GM23338 (cell line): ENCODE measurements at regions not wholly inside any gene's neighbourhood (a gene's known extent, or its start where the extent isn't known, plus 50 kb on each side); places are given as distances from the start of the nearest gene placed in this dataset.

Experiments
- ATAC-seq: fragments of 200-7000 bp; cut with Tn5 transposase; 3 replicates; pipeline ENCODE4 v1.9.1; 2020
- DNase-seq: peaks from one replicate; pipeline ENCODE4 v3.0.0-alpha.2; 2015; ENCODE audit warnings: low spot score
- H2AFZ ChIP-seq: fragments of 200-600 bp; sonication (generic); 2 replicates; pipeline ENCODE4 v1.8.0; 2016; ENCODE audit warnings: antibody characterized with exemption, mild to moderate bottlenecking, moderate library complexity
- H3F3A ChIP-seq: fragments of 200-600 bp; sonication (generic); replicated peaks from 2 replicates; pipeline ENCODE4 v1.8.0; 2017; ENCODE audit warnings: antibody characterized with exemption, mixed run types, low read depth
- H3K27ac ChIP-seq: fragments of 200-600 bp; sonication (generic); 2 replicates; pipeline ENCODE4 v1.6.1; 2016; ENCODE audit warnings: low read depth
- H3K27me3 ChIP-seq: fragments of 200-600 bp; sonication (generic); 2 replicates; pipeline ENCODE4 v1.8.0; 2016; ENCODE audit warnings: mild to moderate bottlenecking, mixed run types, moderate library complexity; ENCODE audit not compliant: insufficient read depth
- H3K36me3 ChIP-seq: fragments of 200-600 bp; sonication (generic); 2 replicates; pipeline ENCODE4 v1.8.0; 2016; ENCODE audit warnings: mild to moderate bottlenecking; ENCODE audit not compliant: insufficient read depth
- H3K4me1 ChIP-seq: fragments of 200-600 bp; sonication (generic); 2 replicates; pipeline ENCODE4 v1.8.0; 2016; ENCODE audit warnings: mild to moderate bottlenecking, moderate library complexity; ENCODE audit not compliant: insufficient read depth
- H3K4me2 ChIP-seq: fragments of 200-600 bp; sonication (generic); 2 replicates; pipeline ENCODE4 v1.7.1; 2017; ENCODE audit warnings: mixed run types
- H3K4me3 ChIP-seq: fragments of 200-600 bp; sonication (generic); 2 replicates; pipeline ENCODE4 v1.6.1; 2016; ENCODE audit warnings: mixed run types
- H3K79me2 ChIP-seq: fragments of 200-600 bp; sonication (generic); replicated peaks from 2 replicates; pipeline ENCODE4 v1.8.0; 2017; ENCODE audit warnings: mild to moderate bottlenecking; ENCODE audit not compliant: insufficient read depth
- H3K9me2 ChIP-seq: fragments of 200-600 bp; sonication (generic); 2 replicates; pipeline ENCODE4 v1.8.0; 2017; ENCODE audit not compliant: insufficient read depth
- H4K20me1 ChIP-seq: fragments of 200-600 bp; sonication (generic); replicated peaks from 2 replicates; pipeline ENCODE4 v1.8.0; 2017; ENCODE audit warnings: mild to moderate bottlenecking; ENCODE audit not compliant: insufficient read depth
- H3K27ac Mint-ChIP-seq: 2 replicates; pipeline ENCODE4 v1.8.0; 2020; ENCODE audit warnings: inconsistent platforms, mild to moderate bottlenecking, moderate library complexity, mixed read lengths
- H3K27me3 Mint-ChIP-seq: 3 replicates; pipeline ENCODE4 v1.8.0; 2022; ENCODE audit warnings: low read depth, mild to moderate bottlenecking, moderate library complexity, mixed read lengths, inconsistent platforms; ENCODE audit not compliant: insufficient read depth, poor library complexity
- H3K36me3 Mint-ChIP-seq: 3 replicates; pipeline ENCODE4 v1.8.0; 2021; ENCODE audit warnings: low read depth, mild to moderate bottlenecking, inconsistent platforms, moderate library complexity, mixed read lengths
- H3K4me1 Mint-ChIP-seq: 3 replicates; pipeline ENCODE4 v1.8.0; 2020; ENCODE audit warnings: mild to moderate bottlenecking, inconsistent platforms, mixed read lengths
- H3K4me3 Mint-ChIP-seq: 3 replicates; pipeline ENCODE4 v1.8.0; 2021; ENCODE audit warnings: moderate library complexity, mild to moderate bottlenecking, inconsistent platforms, mixed read lengths
- H3K9me3 Mint-ChIP-seq: 3 replicates; pipeline ENCODE4 v1.8.0; 2020; ENCODE audit warnings: moderate library complexity, mild to moderate bottlenecking, inconsistent platforms, mixed read lengths
- CREB1 ChIP-seq: fragments of 250-450 bp; sonication (Bioruptor Pico); IDR thresholded peaks from 2 replicates; pipeline ENCODE4 v1.5.0; 2020; ENCODE audit warnings: low read depth, mild to moderate bottlenecking, moderate library complexity
- EZH2 ChIP-seq: fragments of 200-600 bp; sonication (generic); IDR thresholded peaks from one replicate; pipeline ENCODE4 v1.8.0; 2017; ENCODE audit warnings: antibody characterized with exemption, mild to moderate bottlenecking, low read depth; ENCODE audit not compliant: unreplicated experiment
- EZH2phosphoT487 ChIP-seq: fragments of 200-600 bp; sonication (generic); IDR thresholded peaks from one replicate; pipeline ENCODE4 v1.8.1; 2018; ENCODE audit warnings: antibody characterized with exemption; ENCODE audit not compliant: unreplicated experiment
- JUNB ChIP-seq: IDR thresholded peaks from one replicate; pipeline ENCODE4 v1.6.1; 2016; ENCODE audit warnings: antibody characterized with exemption; ENCODE audit not compliant: unreplicated experiment
- NANOG ChIP-seq: IDR thresholded peaks from 2 replicates; pipeline ENCODE4 v1.6.1; 2016; ENCODE audit warnings: antibody characterized with exemption, borderline replicate concordance
- POLR2AphosphoS5 ChIP-seq: IDR thresholded peaks from 2 replicates; pipeline ENCODE4 v1.6.1; 2016; ENCODE audit warnings: antibody characterized with exemption, low read depth
- STAT1 ChIP-seq: IDR thresholded peaks from one replicate; pipeline ENCODE4 v1.6.1; 2016; ENCODE audit warnings: antibody characterized with exemption; ENCODE audit not compliant: unreplicated experiment
- ZNF114 ChIP-seq: fragments of 250-450 bp; sonication (Bioruptor Pico); IDR thresholded peaks from 2 replicates; pipeline ENCODE4 v1.5.0; 2020; ENCODE audit warnings: mild to moderate bottlenecking, moderate library complexity
- ZNF331 ChIP-seq: fragments of 250-450 bp; sonication (Bioruptor Pico); IDR thresholded peaks from 2 replicates; pipeline ENCODE4 v1.5.0; 2020; ENCODE audit warnings: low read depth, mild to moderate bottlenecking, moderate library complexity
- TF ChIP-seq, protein P1 (sequence below): fragments of 250-450 bp; sonication (Bioruptor Pico); IDR thresholded peaks from 2 replicates; pipeline ENCODE4 v1.5.0; 2020; ENCODE audit warnings: mild to moderate bottlenecking, moderate library complexity
- TF ChIP-seq, protein P2 (sequence below), 2 experiments: fragments of 200-600 bp in 1 of 2; sonication (generic) in 1 of 2; conservative IDR thresholded peaks; 2 replicates each; pipeline versions ENCODE4 v1.5.1 to v1.6.1; 2016 to 2017; ENCODE audit warnings: antibody characterized with exemption in 2 of 2, low read depth in 2 of 2, mild to moderate bottlenecking in 2 of 2, moderate library complexity in 1 of 2
- TF ChIP-seq, protein P3 (sequence below): IDR thresholded peaks from 2 replicates; pipeline ENCODE4 v1.6.1; 2016; ENCODE audit warnings: antibody characterized with exemption
- TF ChIP-seq, protein P4 (sequence below): IDR thresholded peaks from one replicate; pipeline ENCODE4 v1.6.1; 2018; ENCODE audit warnings: antibody characterized with exemption; ENCODE audit not compliant: unreplicated experiment

DNA sequence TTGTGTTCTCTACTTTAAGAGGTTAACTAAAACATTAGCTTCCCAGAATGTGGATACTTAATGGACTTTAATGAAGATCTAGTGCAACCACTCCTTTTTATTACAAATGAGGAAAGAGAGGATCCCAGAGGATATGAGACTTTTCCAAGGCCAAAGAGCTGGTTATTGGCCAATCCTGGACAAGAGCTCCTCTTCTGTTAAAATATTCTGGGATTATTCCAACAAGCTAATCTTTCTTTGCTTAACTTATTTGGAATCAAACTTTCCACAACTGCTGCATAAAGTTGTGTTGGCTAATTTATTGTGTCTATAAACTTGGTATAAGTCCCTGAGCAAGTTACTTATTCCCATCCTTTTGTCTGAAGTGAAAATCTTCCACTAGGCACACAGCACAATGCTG, 174.2 kb upstream of the HCCS start:
- H3K79me2 ChIP-seq = no peaks in the 10 kb centered on the region
- no peaks in the 10 kb centered on the region for H3K4me1 Mint-ChIP-seq
- no peak overlapping the region for H3K27ac ChIP-seq
- no peak for TF ChIP-seq NANOG
- TF ChIP-seq, protein P1, sequence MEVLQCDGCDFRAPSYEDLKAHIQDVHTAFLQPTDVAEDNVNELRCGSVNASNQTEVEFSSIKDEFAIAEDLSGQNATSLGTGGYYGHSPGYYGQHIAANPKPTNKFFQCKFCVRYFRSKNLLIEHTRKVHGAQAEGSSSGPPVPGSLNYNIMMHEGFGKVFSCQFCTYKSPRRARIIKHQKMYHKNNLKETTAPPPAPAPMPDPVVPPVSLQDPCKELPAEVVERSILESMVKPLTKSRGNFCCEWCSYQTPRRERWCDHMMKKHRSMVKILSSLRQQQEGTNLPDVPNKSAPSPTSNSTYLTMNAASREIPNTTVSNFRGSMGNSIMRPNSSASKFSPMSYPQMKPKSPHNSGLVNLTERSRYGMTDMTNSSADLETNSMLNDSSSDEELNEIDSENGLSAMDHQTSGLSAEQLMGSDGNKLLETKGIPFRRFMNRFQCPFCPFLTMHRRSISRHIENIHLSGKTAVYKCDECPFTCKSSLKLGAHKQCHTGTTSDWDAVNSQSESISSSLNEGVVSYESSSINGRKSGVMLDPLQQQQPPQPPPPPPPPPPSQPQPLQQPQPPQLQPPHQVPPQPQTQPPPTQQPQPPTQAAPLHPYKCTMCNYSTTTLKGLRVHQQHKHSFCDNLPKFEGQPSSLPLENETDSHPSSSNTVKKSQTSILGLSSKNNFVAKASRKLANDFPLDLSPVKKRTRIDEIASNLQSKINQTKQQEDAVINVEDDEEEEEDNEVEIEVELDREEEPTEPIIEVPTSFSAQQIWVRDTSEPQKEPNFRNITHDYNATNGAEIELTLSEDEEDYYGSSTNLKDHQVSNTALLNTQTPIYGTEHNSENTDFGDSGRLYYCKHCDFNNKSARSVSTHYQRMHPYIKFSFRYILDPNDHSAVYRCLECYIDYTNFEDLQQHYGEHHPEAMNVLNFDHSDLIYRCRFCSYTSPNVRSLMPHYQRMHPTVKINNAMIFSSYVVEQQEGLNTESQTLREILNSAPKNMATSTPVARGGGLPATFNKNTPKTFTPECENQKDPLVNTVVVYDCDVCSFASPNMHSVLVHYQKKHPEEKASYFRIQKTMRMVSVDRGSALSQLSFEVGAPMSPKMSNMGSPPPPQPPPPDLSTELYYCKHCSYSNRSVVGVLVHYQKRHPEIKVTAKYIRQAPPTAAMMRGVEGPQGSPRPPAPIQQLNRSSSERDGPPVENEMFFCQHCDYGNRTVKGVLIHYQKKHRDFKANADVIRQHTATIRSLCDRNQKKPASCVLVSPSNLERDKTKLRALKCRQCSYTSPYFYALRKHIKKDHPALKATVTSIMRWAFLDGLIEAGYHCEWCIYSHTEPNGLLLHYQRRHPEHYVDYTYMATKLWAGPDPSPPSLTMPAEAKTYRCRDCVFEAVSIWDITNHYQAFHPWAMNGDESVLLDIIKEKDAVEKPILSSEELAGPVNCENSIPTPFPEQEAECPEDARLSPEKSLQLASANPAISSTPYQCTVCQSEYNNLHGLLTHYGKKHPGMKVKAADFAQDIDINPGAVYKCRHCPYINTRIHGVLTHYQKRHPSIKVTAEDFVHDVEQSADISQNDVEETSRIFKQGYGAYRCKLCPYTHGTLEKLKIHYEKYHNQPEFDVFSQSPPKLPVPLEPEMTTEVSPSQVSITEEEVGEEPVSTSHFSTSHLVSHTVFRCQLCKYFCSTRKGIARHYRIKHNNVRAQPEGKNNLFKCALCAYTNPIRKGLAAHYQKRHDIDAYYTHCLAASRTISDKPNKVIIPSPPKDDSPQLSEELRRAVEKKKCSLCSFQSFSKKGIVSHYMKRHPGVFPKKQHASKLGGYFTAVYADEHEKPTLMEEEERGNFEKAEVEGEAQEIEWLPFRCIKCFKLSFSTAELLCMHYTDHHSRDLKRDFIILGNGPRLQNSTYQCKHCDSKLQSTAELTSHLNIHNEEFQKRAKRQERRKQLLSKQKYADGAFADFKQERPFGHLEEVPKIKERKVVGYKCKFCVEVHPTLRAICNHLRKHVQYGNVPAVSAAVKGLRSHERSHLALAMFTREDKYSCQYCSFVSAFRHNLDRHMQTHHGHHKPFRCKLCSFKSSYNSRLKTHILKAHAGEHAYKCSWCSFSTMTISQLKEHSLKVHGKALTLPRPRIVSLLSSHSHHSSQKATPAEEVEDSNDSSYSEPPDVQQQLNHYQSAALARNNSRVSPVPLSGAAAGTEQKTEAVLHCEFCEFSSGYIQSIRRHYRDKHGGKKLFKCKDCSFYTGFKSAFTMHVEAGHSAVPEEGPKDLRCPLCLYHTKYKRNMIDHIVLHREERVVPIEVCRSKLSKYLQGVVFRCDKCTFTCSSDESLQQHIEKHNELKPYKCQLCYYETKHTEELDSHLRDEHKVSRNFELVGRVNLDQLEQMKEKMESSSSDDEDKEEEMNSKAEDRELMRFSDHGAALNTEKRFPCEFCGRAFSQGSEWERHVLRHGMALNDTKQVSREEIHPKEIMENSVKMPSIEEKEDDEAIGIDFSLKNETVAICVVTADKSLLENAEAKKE (CRISPR knock-in tag) = no peak
- TF ChIP-seq, protein P2, sequence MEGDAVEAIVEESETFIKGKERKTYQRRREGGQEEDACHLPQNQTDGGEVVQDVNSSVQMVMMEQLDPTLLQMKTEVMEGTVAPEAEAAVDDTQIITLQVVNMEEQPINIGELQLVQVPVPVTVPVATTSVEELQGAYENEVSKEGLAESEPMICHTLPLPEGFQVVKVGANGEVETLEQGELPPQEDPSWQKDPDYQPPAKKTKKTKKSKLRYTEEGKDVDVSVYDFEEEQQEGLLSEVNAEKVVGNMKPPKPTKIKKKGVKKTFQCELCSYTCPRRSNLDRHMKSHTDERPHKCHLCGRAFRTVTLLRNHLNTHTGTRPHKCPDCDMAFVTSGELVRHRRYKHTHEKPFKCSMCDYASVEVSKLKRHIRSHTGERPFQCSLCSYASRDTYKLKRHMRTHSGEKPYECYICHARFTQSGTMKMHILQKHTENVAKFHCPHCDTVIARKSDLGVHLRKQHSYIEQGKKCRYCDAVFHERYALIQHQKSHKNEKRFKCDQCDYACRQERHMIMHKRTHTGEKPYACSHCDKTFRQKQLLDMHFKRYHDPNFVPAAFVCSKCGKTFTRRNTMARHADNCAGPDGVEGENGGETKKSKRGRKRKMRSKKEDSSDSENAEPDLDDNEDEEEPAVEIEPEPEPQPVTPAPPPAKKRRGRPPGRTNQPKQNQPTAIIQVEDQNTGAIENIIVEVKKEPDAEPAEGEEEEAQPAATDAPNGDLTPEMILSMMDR (conservative IDR thresholded peaks at IDR 0.05; ENCODE audit: low read depth in 2 of 2) = no peak
- TF ChIP-seq, protein P3, sequence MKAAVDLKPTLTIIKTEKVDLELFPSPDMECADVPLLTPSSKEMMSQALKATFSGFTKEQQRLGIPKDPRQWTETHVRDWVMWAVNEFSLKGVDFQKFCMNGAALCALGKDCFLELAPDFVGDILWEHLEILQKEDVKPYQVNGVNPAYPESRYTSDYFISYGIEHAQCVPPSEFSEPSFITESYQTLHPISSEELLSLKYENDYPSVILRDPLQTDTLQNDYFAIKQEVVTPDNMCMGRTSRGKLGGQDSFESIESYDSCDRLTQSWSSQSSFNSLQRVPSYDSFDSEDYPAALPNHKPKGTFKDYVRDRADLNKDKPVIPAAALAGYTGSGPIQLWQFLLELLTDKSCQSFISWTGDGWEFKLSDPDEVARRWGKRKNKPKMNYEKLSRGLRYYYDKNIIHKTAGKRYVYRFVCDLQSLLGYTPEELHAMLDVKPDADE = no peak
- TF ChIP-seq STAT1 = no peak
- TF ChIP-seq, protein P4, sequence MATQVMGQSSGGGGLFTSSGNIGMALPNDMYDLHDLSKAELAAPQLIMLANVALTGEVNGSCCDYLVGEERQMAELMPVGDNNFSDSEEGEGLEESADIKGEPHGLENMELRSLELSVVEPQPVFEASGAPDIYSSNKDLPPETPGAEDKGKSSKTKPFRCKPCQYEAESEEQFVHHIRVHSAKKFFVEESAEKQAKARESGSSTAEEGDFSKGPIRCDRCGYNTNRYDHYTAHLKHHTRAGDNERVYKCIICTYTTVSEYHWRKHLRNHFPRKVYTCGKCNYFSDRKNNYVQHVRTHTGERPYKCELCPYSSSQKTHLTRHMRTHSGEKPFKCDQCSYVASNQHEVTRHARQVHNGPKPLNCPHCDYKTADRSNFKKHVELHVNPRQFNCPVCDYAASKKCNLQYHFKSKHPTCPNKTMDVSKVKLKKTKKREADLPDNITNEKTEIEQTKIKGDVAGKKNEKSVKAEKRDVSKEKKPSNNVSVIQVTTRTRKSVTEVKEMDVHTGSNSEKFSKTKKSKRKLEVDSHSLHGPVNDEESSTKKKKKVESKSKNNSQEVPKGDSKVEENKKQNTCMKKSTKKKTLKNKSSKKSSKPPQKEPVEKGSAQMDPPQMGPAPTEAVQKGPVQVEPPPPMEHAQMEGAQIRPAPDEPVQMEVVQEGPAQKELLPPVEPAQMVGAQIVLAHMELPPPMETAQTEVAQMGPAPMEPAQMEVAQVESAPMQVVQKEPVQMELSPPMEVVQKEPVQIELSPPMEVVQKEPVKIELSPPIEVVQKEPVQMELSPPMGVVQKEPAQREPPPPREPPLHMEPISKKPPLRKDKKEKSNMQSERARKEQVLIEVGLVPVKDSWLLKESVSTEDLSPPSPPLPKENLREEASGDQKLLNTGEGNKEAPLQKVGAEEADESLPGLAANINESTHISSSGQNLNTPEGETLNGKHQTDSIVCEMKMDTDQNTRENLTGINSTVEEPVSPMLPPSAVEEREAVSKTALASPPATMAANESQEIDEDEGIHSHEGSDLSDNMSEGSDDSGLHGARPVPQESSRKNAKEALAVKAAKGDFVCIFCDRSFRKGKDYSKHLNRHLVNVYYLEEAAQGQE = no peak
- no peak for TF ChIP-seq ZNF331
- TF ChIP-seq EZH2 = no peak
- TF ChIP-seq JUNB = no peak
- TF ChIP-seq EZH2phosphoT487 = no peak
- no peak for TF ChIP-seq CREB1
- no peak for TF ChIP-seq POLR2AphosphoS5
- TF ChIP-seq ZNF114 (CRISPR knock-in tag) = no peak
- H3K36me3 Mint-ChIP-seq = no peaks in the 10 kb centered on the region
- H3K4me2 ChIP-seq = no peak overlapping the region
- H3K9me2 ChIP-seq = no peaks in the 10 kb centered on the region
- no peaks in the 10 kb centered on the region for H3K27me3 Mint-ChIP-seq
- H3K27me3 ChIP-seq = no peaks in the 10 kb centered on the region
- no peak overlapping the region for H3K27ac Mint-ChIP-seq
- no peak overlapping the region for H3K4me3 ChIP-seq
- no peaks in the 10 kb centered on the region for H3F3A ChIP-seq
- DNase-seq = no peak
- no peaks in the 10 kb centered on the region for H3K9me3 Mint-ChIP-seq
- no peaks in the 10 kb centered on the region for H3K4me1 ChIP-seq
- H2AFZ ChIP-seq = no peak overlapping the region
- ATAC-seq = no peak
- H3K4me3 Mint-ChIP-seq = no peak overlapping the region
- H3K36me3 ChIP-seq = no peaks in the 10 kb centered on the region
- no peaks in the 10 kb centered on the region for H4K20me1 ChIP-seq
